GM12865 (cell line): ENCODE measurements at regions not wholly inside any gene's neighbourhood (a gene's known extent, or its start where the extent isn't known, plus 50 kb on each side); places are given as distances from the start of the nearest gene placed in this dataset.

Experiments
- DNase-seq: peaks from one replicate; pipeline ENCODE4 v3.0.0; 2010; ENCODE audit warnings: low read depth
- H3K4me3 ChIP-seq: 2 replicates; pipeline ENCODE4 v1.5.1; 2011; ENCODE audit warnings: mild to moderate bottlenecking, low read depth, low read length, control low read depth
- CTCF ChIP-seq: IDR thresholded peaks from 2 replicates; pipeline ENCODE4 v1.5.1; 2011; ENCODE audit warnings: low read length, control low read depth, low read depth, inconsistent platforms; ENCODE audit not compliant: insufficient read depth; ENCODE audit errors: missing control alignments

GRCh38 chr4:184531008-184531407, 56.7 kb upstream of the IRF2 start:
- DNase-seq, result no peak
- no peak overlapping the region for H3K4me3 ChIP-seq
- TF ChIP-seq CTCF, result no peak

GRCh38 chr4:184529283-184529682, 54.9 kb upstream of the IRF2 start:
- DNase-seq, result no peak
- TF ChIP-seq CTCF, result no peak

GRCh38 chr4:184528713-184529112, 54.4 kb upstream of the IRF2 start:
- H3K4me3 ChIP-seq, result no peak overlapping the region
- TF ChIP-seq CTCF, result no peak
- DNase-seq, result no peak

More at GRCh38 chr4:184529283-184529682, 54.9 kb upstream of the IRF2 start:
- no peak overlapping the region for H3K4me3 ChIP-seq

GRCh38 chr4:184528051-184528450, 53.7 kb upstream of the IRF2 start:
- no peak overlapping the region for H3K4me3 ChIP-seq
- TF ChIP-seq CTCF, result no peak

GRCh38 chr4:184526228-184526627, 51.9 kb upstream of the IRF2 start:
- H3K4me3 ChIP-seq, result no peak overlapping the region
- no peak for TF ChIP-seq CTCF
- no peak for DNase-seq

More at GRCh38 chr4:184528051-184528450, 53.7 kb upstream of the IRF2 start:
- DNase-seq, result no peak
